ENCODE measurements at regions not wholly inside any gene's neighbourhood (a gene's known extent, or its start where the extent isn't known, plus 50 kb on each side); places are given as distances from the start of the nearest gene placed in this dataset.

- DNase-seq (ENCODE audit: insufficient read length) (no peak), FAIRE-seq (no peak)
- TF ChIP-seq POLR2AphosphoS5 (IDR thresholded peaks at IDR 0.05; ENCODE audit: low read depth, low read length), result no peak
- no peak for TF ChIP-seq POLR2A (IDR thresholded peaks at IDR 0.05; ENCODE audit: low read depth, low read length)
- no peak for TF ChIP-seq TAF1 (IDR thresholded peaks at IDR 0.05; ENCODE audit: borderline replicate concordance, low read depth, low read length)
These were observed 769.5 kb upstream of the CXADR start for GRCh38 chr21:16743317-16743716.

GRCh38 chr21:16750926-16751325, 761.9 kb upstream of the CXADR start:
- no peak for DNase-seq (ENCODE audit: insufficient read length)
- TF ChIP-seq TAF1 (IDR thresholded peaks at IDR 0.05; ENCODE audit: borderline replicate concordance, low read depth, low read length) (no peak), POLR2A (IDR thresholded peaks at IDR 0.05; ENCODE audit: low read depth, low read length) (no peak), POLR2AphosphoS5 (IDR thresholded peaks at IDR 0.05; ENCODE audit: low read depth, low read length) (no peak)
- FAIRE-seq, result no peak

- DNase-seq (ENCODE audit: insufficient read length), result no peak
- TF ChIP-seq POLR2AphosphoS5 (IDR thresholded peaks at IDR 0.05; ENCODE audit: low read depth, low read length), result no peak
- TF ChIP-seq TAF1 (IDR thresholded peaks at IDR 0.05; ENCODE audit: borderline replicate concordance, low read depth, low read length), result no peak
- TF ChIP-seq POLR2A (IDR thresholded peaks at IDR 0.05; ENCODE audit: low read depth, low read length), result no peak
- FAIRE-seq, result no peak
These were observed 761.0 kb upstream of the CXADR start for GRCh38 chr21:16751695-16752474.

GRCh38 chr21:16752475-16752857, 760.4 kb upstream of the CXADR start:
- FAIRE-seq, result no peak
- no peak for DNase-seq (ENCODE audit: insufficient read length)
- TF ChIP-seq TAF1 (IDR thresholded peaks at IDR 0.05; ENCODE audit: borderline replicate concordance, low read depth, low read length) (no peak), POLR2A (IDR thresholded peaks at IDR 0.05; ENCODE audit: low read depth, low read length) (no peak), POLR2AphosphoS5 (IDR thresholded peaks at IDR 0.05; ENCODE audit: low read depth, low read length) (no peak)

GRCh38 chr21:16755061-16755460, 757.8 kb upstream of the CXADR start:
- TF ChIP-seq POLR2AphosphoS5 (IDR thresholded peaks at IDR 0.05; ENCODE audit: low read depth, low read length) (no peak), TAF1 (IDR thresholded peaks at IDR 0.05; ENCODE audit: borderline replicate concordance, low read depth, low read length) (no peak), POLR2A (IDR thresholded peaks at IDR 0.05; ENCODE audit: low read depth, low read length) (no peak)
- DNase-seq (ENCODE audit: insufficient read length), result no peak
- no peak for FAIRE-seq

- FAIRE-seq, result no peak
- TF ChIP-seq POLR2A (IDR thresholded peaks at IDR 0.05; ENCODE audit: low read depth, low read length) (no peak), POLR2AphosphoS5 (IDR thresholded peaks at IDR 0.05; ENCODE audit: low read depth, low read length) (no peak), TAF1 (IDR thresholded peaks at IDR 0.05; ENCODE audit: borderline replicate concordance, low read depth, low read length) (no peak)
- DNase-seq (ENCODE audit: insufficient read length), result no peak
These were observed 745.6 kb upstream of the CXADR start for GRCh38 chr21:16767201-16767600.

- DNase-seq (ENCODE audit: insufficient read length) (no peak), FAIRE-seq (no peak)
- TF ChIP-seq POLR2A (IDR thresholded peaks at IDR 0.05; ENCODE audit: low read depth, low read length) (no peak), POLR2AphosphoS5 (IDR thresholded peaks at IDR 0.05; ENCODE audit: low read depth, low read length) (no peak), TAF1 (IDR thresholded peaks at IDR 0.05; ENCODE audit: borderline replicate concordance, low read depth, low read length) (no peak)
These were observed 744.7 kb upstream of the CXADR start for GRCh38 chr21:16768096-16768495.

- DNase-seq (ENCODE audit: insufficient read length) (no peak), FAIRE-seq (no peak)
- no peak for TF ChIP-seq POLR2A (IDR thresholded peaks at IDR 0.05; ENCODE audit: low read depth, low read length)
These were observed 742.6 kb upstream of the CXADR start for GRCh38 chr21:16770266-16770665.

GRCh38 chr21:16773206-16773605, 739.6 kb upstream of the CXADR start:
- no peak for TF ChIP-seq POLR2AphosphoS5 (IDR thresholded peaks at IDR 0.05; ENCODE audit: low read depth, low read length)
- TF ChIP-seq TAF1 (IDR thresholded peaks at IDR 0.05; ENCODE audit: borderline replicate concordance, low read depth, low read length), result no peak
- no peak for TF ChIP-seq POLR2A (IDR thresholded peaks at IDR 0.05; ENCODE audit: low read depth, low read length)
- FAIRE-seq, result no peak
- no peak for DNase-seq (ENCODE audit: insufficient read length)

- TF ChIP-seq POLR2A (IDR thresholded peaks at IDR 0.05; ENCODE audit: low read depth, low read length) (no peak), TAF1 (IDR thresholded peaks at IDR 0.05; ENCODE audit: borderline replicate concordance, low read depth, low read length) (no peak), POLR2AphosphoS5 (IDR thresholded peaks at IDR 0.05; ENCODE audit: low read depth, low read length) (no peak)
- DNase-seq (ENCODE audit: insufficient read length) (no peak), FAIRE-seq (no peak)
These were observed 737.8 kb upstream of the CXADR start for GRCh38 chr21:16775076-16775475.

GRCh38 chr21:16777041-16777720, 735.7 kb upstream of the CXADR start:
- FAIRE-seq (no peak), DNase-seq (ENCODE audit: insufficient read length) (no peak)
- TF ChIP-seq TAF1 (IDR thresholded peaks at IDR 0.05; ENCODE audit: borderline replicate concordance, low read depth, low read length) (no peak), POLR2AphosphoS5 (IDR thresholded peaks at IDR 0.05; ENCODE audit: low read depth, low read length) (no peak), POLR2A (IDR thresholded peaks at IDR 0.05; ENCODE audit: low read depth, low read length) (no peak)

GRCh38 chr21:16788584-16788983, 724.3 kb upstream of the CXADR start:
- TF ChIP-seq POLR2AphosphoS5 (IDR thresholded peaks at IDR 0.05; ENCODE audit: low read depth, low read length) (no peak), POLR2A (IDR thresholded peaks at IDR 0.05; ENCODE audit: low read depth, low read length) (no peak), TAF1 (IDR thresholded peaks at IDR 0.05; ENCODE audit: borderline replicate concordance, low read depth, low read length) (no peak)
- FAIRE-seq, result no peak
- DNase-seq (ENCODE audit: insufficient read length), result no peak

All from GM12892 (cell line).